HG02938 (cell line): ENCODE measurements at regions not wholly inside any gene's neighbourhood (a gene's known extent, or its start where the extent isn't known, plus 50 kb on each side); places are given as distances from the start of the nearest gene placed in this dataset.
"Not testable (repeated sequence)": the region's sequence is repeated elsewhere in the genome, so short reads cannot be mapped to it uniquely, and the experiment has no call there.

Experiments
- ATAC-seq: cut with Tn5 transposase; IDR thresholded peaks from one replicate; pipeline ENCODE4 v1.9.1; 2021; ENCODE audit warnings: mild to moderate bottlenecking, moderate library complexity; ENCODE audit not compliant: unreplicated experiment

GRCh38 chr2:36302911-36303310, 52.7 kb upstream of the CRIM1 start:
- no peak for ATAC-seq

- ATAC-seq = no peak
Observed at GRCh38 chr2:36301843-36302242, 53.7 kb upstream of the CRIM1 start.

- ATAC-seq = no peak
Observed at GRCh38 chr2:36300697-36301096, 54.9 kb upstream of the CRIM1 start.

GRCh38 chr2:36296798-36297197, 58.8 kb upstream of the CRIM1 start:
- no peak for ATAC-seq

GRCh38 chr2:36294316-36294721, 61.3 kb upstream of the CRIM1 start:
- ATAC-seq = no peak

- no peak for ATAC-seq
Observed at GRCh38 chr2:36290306-36290856, 65.2 kb upstream of the CRIM1 start.

- ATAC-seq = no peak
Observed at GRCh38 chr2:36289731-36290130, 65.8 kb upstream of the CRIM1 start.

- peak; percentile 85 for ATAC-seq
Observed at GRCh38 chr2:36287363-36288275, 68.0 kb upstream of the CRIM1 start.

- not testable (repeated sequence) for ATAC-seq
Observed at GRCh38 chr2:36279506-36279905, 76.1 kb upstream of the CRIM1 start.

GRCh38 chr2:36277881-36278523, 77.6 kb upstream of the CRIM1 start:
- ATAC-seq = no peak

- peak; percentile 62 for ATAC-seq
Observed at GRCh38 chr2:36277146-36277808, 78.3 kb upstream of the CRIM1 start.

GRCh38 chr2:36271266-36271665, 84.3 kb upstream of the CRIM1 start:
- ATAC-seq = no peak

- no peak for ATAC-seq
Observed at GRCh38 chr2:36270758-36271157, 84.8 kb upstream of the CRIM1 start.

GRCh38 chr2:36267194-36267593, 88.4 kb upstream of the CRIM1 start:
- no peak for ATAC-seq

GRCh38 chr2:36266536-36267121, 88.9 kb upstream of the CRIM1 start:
- ATAC-seq = no peak

- ATAC-seq = no peak
Observed at GRCh38 chr2:36262581-36262980, 93.0 kb upstream of the CRIM1 start.

- no peak for ATAC-seq
Observed at GRCh38 chr2:36255863-36256262, 99.7 kb upstream of the CRIM1 start.

- ATAC-seq = no peak
Observed at GRCh38 chr2:36253086-36253485, 102.5 kb upstream of the CRIM1 start.

- peak; percentile 87 for ATAC-seq
Observed at GRCh38 chr2:36246320-36246990, 109.1 kb upstream of the CRIM1 start.

GRCh38 chr2:36245651-36246050, 109.9 kb upstream of the CRIM1 start:
- no peak for ATAC-seq
